ENCODE measurements at regions not wholly inside any gene's neighbourhood (a gene's known extent, or its start where the extent isn't known, plus 50 kb on each side); places are given as distances from the start of the nearest gene placed in this dataset.
"Not testable (repeated sequence)": the region's sequence is repeated elsewhere in the genome, so short reads cannot be mapped to it uniquely, and the experiment has no call there.

- Histone ChIP-seq H3K4me1 (ENCODE audit: control insufficient read depth, insufficient read depth, low read length) (no peaks in the 10 kb centered on the region), H3K4me3 (ENCODE audit: low read length) (no peak overlapping the region), H3K27ac (ENCODE audit: low read length) (no peak overlapping the region), H3K36me3 (ENCODE audit: control insufficient read depth, insufficient read depth, low read length) (no peaks in the 10 kb centered on the region), H3K27me3 (ENCODE audit: control insufficient read depth, insufficient read depth, low read length) (no peaks in the 10 kb centered on the region), H3K9me3 (ENCODE audit: control insufficient read depth, low read depth, low read length) (no peaks in the 10 kb centered on the region)
- WGBS (ENCODE audit: insufficient coverage, low lambda C conversion rate), result no CpG with 5 or more reads among the region's 1 CpG
- DNase-seq, result no peak
Observed at GRCh38 chr12:102687523-102687922, 207.2 kb upstream of the IGF1 start.

GRCh38 chr12:102685841-102686240 is 205.5 kb upstream of the IGF1 start:
- H3K4me3 ChIP-seq (ENCODE audit: low read length), result no peak overlapping the region
- 100% methylated on average over 2 of the region's 4 CpGs for WGBS (ENCODE audit: insufficient coverage, low lambda C conversion rate)
- H3K36me3 ChIP-seq (ENCODE audit: control insufficient read depth, insufficient read depth, low read length), result no peaks in the 10 kb centered on the region
- no peaks in the 10 kb centered on the region for H3K4me1 ChIP-seq (ENCODE audit: control insufficient read depth, insufficient read depth, low read length)
- H3K27me3 ChIP-seq (ENCODE audit: control insufficient read depth, insufficient read depth, low read length), result no peaks in the 10 kb centered on the region
- no peak overlapping the region for H3K27ac ChIP-seq (ENCODE audit: low read length)
- H3K9me3 ChIP-seq (ENCODE audit: control insufficient read depth, low read depth, low read length), result no peaks in the 10 kb centered on the region
- DNase-seq, result no peak

GRCh38 chr12:102685172-102685571 is 204.8 kb upstream of the IGF1 start:
- H3K4me3 ChIP-seq (ENCODE audit: low read length), result no peak overlapping the region
- H3K27ac ChIP-seq (ENCODE audit: low read length), result no peak overlapping the region
- H3K27me3 ChIP-seq (ENCODE audit: control insufficient read depth, insufficient read depth, low read length), result no peaks in the 10 kb centered on the region
- no peak for DNase-seq
- no peaks in the 10 kb centered on the region for H3K9me3 ChIP-seq (ENCODE audit: control insufficient read depth, low read depth, low read length)
- H3K4me1 ChIP-seq (ENCODE audit: control insufficient read depth, insufficient read depth, low read length), result no peaks in the 10 kb centered on the region
- H3K36me3 ChIP-seq (ENCODE audit: control insufficient read depth, insufficient read depth, low read length), result no peaks in the 10 kb centered on the region
- no CpG with 5 or more reads among the region's 2 CpGs for WGBS (ENCODE audit: insufficient coverage, low lambda C conversion rate)

GRCh38 chr12:102682366-102683289 is 202.3 kb upstream of the IGF1 start:
- no peaks in the 10 kb centered on the region for H3K9me3 ChIP-seq (ENCODE audit: control insufficient read depth, low read depth, low read length)
- DNase-seq, result no peak

GRCh38 chr12:102681747-102682146 is 201.4 kb upstream of the IGF1 start:
- H3K27ac ChIP-seq (ENCODE audit: low read length), result no peak overlapping the region
- DNase-seq, result no peak
- no peaks in the 10 kb centered on the region for H3K4me1 ChIP-seq (ENCODE audit: control insufficient read depth, insufficient read depth, low read length)
- no peaks in the 10 kb centered on the region for H3K9me3 ChIP-seq (ENCODE audit: control insufficient read depth, low read depth, low read length)
- H3K4me3 ChIP-seq (ENCODE audit: low read length), result no peak overlapping the region
- H3K27me3 ChIP-seq (ENCODE audit: control insufficient read depth, insufficient read depth, low read length), result no peaks in the 10 kb centered on the region
- H3K36me3 ChIP-seq (ENCODE audit: control insufficient read depth, insufficient read depth, low read length), result no peaks in the 10 kb centered on the region

More at GRCh38 chr12:102682366-102683289, 202.3 kb upstream of the IGF1 start:
- H3K36me3 ChIP-seq (ENCODE audit: control insufficient read depth, insufficient read depth, low read length), result no peaks in the 10 kb centered on the region
- H3K27me3 ChIP-seq (ENCODE audit: control insufficient read depth, insufficient read depth, low read length), result no peaks in the 10 kb centered on the region
- no peak overlapping the region for H3K27ac ChIP-seq (ENCODE audit: low read length)
- no CpG with 5 or more reads among the region's 2 CpGs for WGBS (ENCODE audit: insufficient coverage, low lambda C conversion rate)
- H3K4me1 ChIP-seq (ENCODE audit: control insufficient read depth, insufficient read depth, low read length), result no peaks in the 10 kb centered on the region
- H3K4me3 ChIP-seq (ENCODE audit: low read length), result no peak overlapping the region

- H3K27ac ChIP-seq (ENCODE audit: low read length), result no peak overlapping the region
- WGBS (ENCODE audit: insufficient coverage, low lambda C conversion rate), result 100% methylated on average over 1 of the region's 2 CpGs
- no peaks in the 10 kb centered on the region for H3K9me3 ChIP-seq (ENCODE audit: control insufficient read depth, low read depth, low read length)
- H3K4me1 ChIP-seq (ENCODE audit: control insufficient read depth, insufficient read depth, low read length), result no peaks in the 10 kb centered on the region
- H3K27me3 ChIP-seq (ENCODE audit: control insufficient read depth, insufficient read depth, low read length), result no peaks in the 10 kb centered on the region
- DNase-seq, result no peak
- no peaks in the 10 kb centered on the region for H3K36me3 ChIP-seq (ENCODE audit: control insufficient read depth, insufficient read depth, low read length)
- no peak overlapping the region for H3K4me3 ChIP-seq (ENCODE audit: low read length)
Observed at GRCh38 chr12:102681309-102681708, 200.9 kb upstream of the IGF1 start.

- Histone ChIP-seq H3K27me3 (ENCODE audit: control insufficient read depth, insufficient read depth, low read length) (no peaks in the 10 kb centered on the region), H3K27ac (ENCODE audit: low read length) (no peak overlapping the region), H3K9me3 (ENCODE audit: control insufficient read depth, low read depth, low read length) (no peaks in the 10 kb centered on the region), H3K4me3 (ENCODE audit: low read length) (no peak overlapping the region), H3K4me1 (ENCODE audit: control insufficient read depth, insufficient read depth, low read length) (no peaks in the 10 kb centered on the region), H3K36me3 (ENCODE audit: control insufficient read depth, insufficient read depth, low read length) (no peaks in the 10 kb centered on the region)
- DNase-seq, result no peak
- WGBS (ENCODE audit: insufficient coverage, low lambda C conversion rate), result 90% methylated on average over 2 of the region's 2 CpGs
Observed at GRCh38 chr12:102680304-102680703, 199.9 kb upstream of the IGF1 start.

GRCh38 chr12:102676812-102677211 is 196.4 kb upstream of the IGF1 start:
- no peak overlapping the region for H3K4me3 ChIP-seq (ENCODE audit: low read length)
- no peaks in the 10 kb centered on the region for H3K27me3 ChIP-seq (ENCODE audit: control insufficient read depth, insufficient read depth, low read length)
- H3K36me3 ChIP-seq (ENCODE audit: control insufficient read depth, insufficient read depth, low read length), result no peaks in the 10 kb centered on the region
- no peak overlapping the region for H3K27ac ChIP-seq (ENCODE audit: low read length)
- DNase-seq, result no peak
- no peaks in the 10 kb centered on the region for H3K9me3 ChIP-seq (ENCODE audit: control insufficient read depth, low read depth, low read length)
- H3K4me1 ChIP-seq (ENCODE audit: control insufficient read depth, insufficient read depth, low read length), result no peaks in the 10 kb centered on the region
- WGBS (ENCODE audit: insufficient coverage, low lambda C conversion rate), result no CpG with 5 or more reads among the region's 1 CpG

- Histone ChIP-seq H3K4me3 (ENCODE audit: low read length) (no peak overlapping the region), H3K36me3 (ENCODE audit: control insufficient read depth, insufficient read depth, low read length) (no peaks in the 10 kb centered on the region), H3K9me3 (ENCODE audit: control insufficient read depth, low read depth, low read length) (no peaks in the 10 kb centered on the region), H3K4me1 (ENCODE audit: control insufficient read depth, insufficient read depth, low read length) (no peaks in the 10 kb centered on the region), H3K27me3 (ENCODE audit: control insufficient read depth, insufficient read depth, low read length) (no peaks in the 10 kb centered on the region), H3K27ac (ENCODE audit: low read length) (no peak overlapping the region)
- no peak for DNase-seq
- 83% methylated on average over 1 of the region's 5 CpGs for WGBS (ENCODE audit: insufficient coverage, low lambda C conversion rate)
Observed at GRCh38 chr12:102675672-102676071, 195.3 kb upstream of the IGF1 start.

GRCh38 chr12:102673606-102674005 is 193.2 kb upstream of the IGF1 start:
- WGBS (ENCODE audit: insufficient coverage, low lambda C conversion rate), result no CpG with 5 or more reads among the region's 1 CpG
- DNase-seq, result no peak
- Histone ChIP-seq H3K27ac (ENCODE audit: low read length) (no peak overlapping the region), H3K36me3 (ENCODE audit: control insufficient read depth, insufficient read depth, low read length) (no peaks in the 10 kb centered on the region), H3K27me3 (ENCODE audit: control insufficient read depth, insufficient read depth, low read length) (no peaks in the 10 kb centered on the region), H3K9me3 (ENCODE audit: control insufficient read depth, low read depth, low read length) (no peaks in the 10 kb centered on the region), H3K4me3 (ENCODE audit: low read length) (no peak overlapping the region), H3K4me1 (ENCODE audit: control insufficient read depth, insufficient read depth, low read length) (no peaks in the 10 kb centered on the region)

GRCh38 chr12:102672212-102672611 is 191.8 kb upstream of the IGF1 start:
- DNase-seq; H3K9me3 ChIP-seq (ENCODE audit: control insufficient read depth, low read depth, low read length); H3K27me3 ChIP-seq (ENCODE audit: control insufficient read depth, insufficient read depth, low read length); H3K27ac ChIP-seq (ENCODE audit: low read length); H3K36me3 ChIP-seq (ENCODE audit: control insufficient read depth, insufficient read depth, low read length); H3K4me3 ChIP-seq (ENCODE audit: low read length); H3K4me1 ChIP-seq (ENCODE audit: control insufficient read depth, insufficient read depth, low read length): not testable (repeated sequence)

Data from large intestine (tissue), 3 donors.